Testis (tissue), 2 donors: ENCODE measurements at regions not wholly inside any gene's neighbourhood (a gene's known extent, or its start where the extent isn't known, plus 50 kb on each side); places are given as distances from the start of the nearest gene placed in this dataset.

ENCODE experiments used
- DNase-seq: peaks from one replicate; pipeline ENCODE4 v3.0.0-alpha.2; 2019
- H3K27ac ChIP-seq, 2 donors: fragments of 200-600 bp; sonication (generic); one replicate each; pipeline ENCODE4 v1.5.1; 2019
- H3K27me3 ChIP-seq: fragments of 200-600 bp; sonication (generic); one replicate; pipeline ENCODE4 v1.5.1; 2019
- H3K36me3 ChIP-seq: fragments of 200-600 bp; sonication (generic); one replicate; pipeline ENCODE4 v1.5.1; 2017; ENCODE audit warnings: low read depth; ENCODE audit errors: missing control alignments
- H3K4me1 ChIP-seq: fragments of 200-600 bp; sonication (generic); one replicate; pipeline ENCODE4 v1.5.1; 2019
- H3K4me3 ChIP-seq, 2 donors: fragments of 200-600 bp; sonication (generic); one replicate each; pipeline ENCODE4 v1.5.1; 2017 to 2019
- H3K9me3 ChIP-seq: fragments of 200-600 bp; sonication (generic); one replicate; pipeline ENCODE4 v1.5.1; 2017
- CTCF ChIP-seq, 3 experiments: fragments of 450-650 bp in 2 of 3; fragments of 200-600 bp in 1 of 3; sonication (generic) in 1 of 3; IDR thresholded peaks; one replicate each; pipeline ENCODE4 v1.5.1; 2016 to 2019; ENCODE audit warnings: antibody characterized with exemption in 3 of 3, mild to moderate bottlenecking in 2 of 3, moderate library complexity in 1 of 3
- POLR2A ChIP-seq: fragments of 450-650 bp; IDR thresholded peaks from one replicate; pipeline ENCODE4 v1.6.1; 2017; ENCODE audit warnings: antibody characterized with exemption, mild to moderate bottlenecking, moderate library complexity
- WGBS, 2 donors: methylation state at CpG; one replicate each; pipeline ENCODE4 v1.1.5; 2018; 5-methylcytosine and 5-hydroxymethylcytosine counted together
- intact Hi-C: fragments of 100-400 bp; cut with DNase I; formaldehyde crosslinking; loops from one replicate; pipeline ENCODE4 v1.15.1; 2023; ENCODE audit warnings: low total_unique reads

- H3K4me1 ChIP-seq, result no peaks in the 10 kb centered on the region
- no peak overlapping the region for H3K4me3 ChIP-seq
- WGBS, 2 donors, result 71 to 87% methylated on average over 2 of the region's 2 CpGs
- no peaks in the 10 kb centered on the region for H3K36me3 ChIP-seq
- no peak for DNase-seq
- no peaks in the 10 kb centered on the region for H3K27me3 ChIP-seq
- no peaks in the 10 kb centered on the region for H3K9me3 ChIP-seq
- intact Hi-C loops, result no loop called here
- no peak overlapping the region for H3K27ac ChIP-seq
- TF ChIP-seq POLR2A (no peak), CTCF (IDR thresholded peaks at IDR 0.05) (no peak)
Observed at GRCh38 chr1:194056169-194056568, 869.8 kb upstream of the B3GALT2 start.

DNA sequence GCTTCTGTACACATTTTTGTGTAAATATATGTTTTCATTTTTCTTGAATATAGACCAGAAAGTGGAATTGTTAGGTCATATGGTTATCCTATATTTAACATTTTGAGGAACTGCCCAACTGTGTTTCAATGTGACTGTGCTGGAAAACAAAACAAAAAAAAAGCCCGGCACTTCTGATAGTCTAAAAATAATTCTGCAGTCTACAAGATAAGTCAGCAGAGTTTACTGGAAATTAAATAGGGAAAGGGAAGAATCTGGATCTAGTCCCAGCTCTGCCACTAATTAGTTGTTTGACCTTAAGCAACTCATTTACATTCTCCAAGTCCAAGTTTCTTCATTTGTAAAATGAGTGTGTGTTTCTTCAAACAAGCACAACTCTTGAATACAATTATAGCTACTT lies 869.1 kb upstream of the B3GALT2 start:
- intact Hi-C loops, result no loop called here
- Histone ChIP-seq H3K36me3 (no peaks in the 10 kb centered on the region), H3K4me3 (no peak overlapping the region), H3K27me3 (no peaks in the 10 kb centered on the region), H3K4me1 (no peaks in the 10 kb centered on the region), H3K27ac (no peak overlapping the region), H3K9me3 (no peaks in the 10 kb centered on the region)
- no peak for DNase-seq
- 26 to 27% methylated on average over 1 of the region's 1 CpG for WGBS, 2 donors
- TF ChIP-seq CTCF (IDR thresholded peaks at IDR 0.05), result no peak
- no peak for TF ChIP-seq POLR2A

DNA sequence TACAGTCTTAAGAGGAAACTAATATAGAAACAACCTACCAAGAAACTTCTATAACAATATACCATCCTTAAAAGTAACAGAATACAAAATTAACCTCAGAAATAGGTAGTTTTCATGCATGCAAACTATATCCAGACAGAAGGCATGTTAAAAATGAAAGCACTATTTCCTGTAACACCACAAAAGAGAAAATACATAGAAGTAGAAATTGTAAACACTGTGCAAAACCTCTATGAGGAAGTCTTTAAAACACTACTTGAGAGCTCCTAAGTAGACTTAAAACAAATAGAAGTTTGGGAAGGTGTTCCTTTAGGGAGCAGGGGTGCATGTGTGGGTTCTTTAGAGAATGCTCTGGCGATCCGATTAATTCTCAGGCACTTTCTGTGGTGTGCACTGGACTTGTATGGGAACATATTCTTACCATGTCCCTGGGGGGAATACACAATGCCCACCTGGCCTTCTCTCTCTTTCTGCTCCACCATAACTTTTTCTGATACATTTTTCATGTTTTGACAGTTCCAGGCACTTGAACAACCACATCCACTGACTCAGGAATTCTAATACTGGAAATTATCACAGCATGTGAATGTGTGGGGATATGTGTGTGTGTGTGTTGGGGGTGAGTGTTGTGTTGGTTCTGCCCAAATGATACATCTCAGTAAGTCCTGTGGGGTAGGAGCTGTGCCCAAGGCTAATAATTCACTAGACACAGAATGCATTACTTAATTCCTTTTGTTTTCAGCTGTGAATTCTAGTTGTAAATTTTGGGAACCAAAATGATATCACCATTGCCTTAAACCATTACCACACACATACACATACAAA lies 866.3 kb upstream of the B3GALT2 start:
- H3K27me3 ChIP-seq, result no peaks in the 10 kb centered on the region
- no peak overlapping the region for H3K4me3 ChIP-seq
- 90% methylated on average over 2 of the region's 2 CpGs for WGBS, 2 donors
- H3K27ac ChIP-seq, result no peak overlapping the region
- intact Hi-C loops, result no loop called here
- no peaks in the 10 kb centered on the region for H3K4me1 ChIP-seq
- TF ChIP-seq CTCF (IDR thresholded peaks at IDR 0.05) (no peak), POLR2A (no peak)
- no peaks in the 10 kb centered on the region for H3K9me3 ChIP-seq
- no peak for DNase-seq
- H3K36me3 ChIP-seq, result no peaks in the 10 kb centered on the region

GRCh38 chr1:194047921-194048320 lies 861.5 kb upstream of the B3GALT2 start:
- DNase-seq, result no peak
- 62% methylated on average over 3 of the region's 3 CpGs for WGBS, 2 donors
- H3K9me3 ChIP-seq, result no peaks in the 10 kb centered on the region
- intact Hi-C loops, result no loop called here
- H3K27me3 ChIP-seq, result no peaks in the 10 kb centered on the region
- H3K36me3 ChIP-seq, result no peaks in the 10 kb centered on the region
- no peak overlapping the region for H3K4me3 ChIP-seq
- TF ChIP-seq CTCF (IDR thresholded peaks at IDR 0.05) (no peak), POLR2A (no peak)
- H3K4me1 ChIP-seq, result no peaks in the 10 kb centered on the region
- H3K27ac ChIP-seq, result no peak overlapping the region

GRCh38 chr1:194047206-194047605 lies 860.8 kb upstream of the B3GALT2 start:
- WGBS, 2 donors, result 61 to 63% methylated on average over 3 of the region's 3 CpGs
- Histone ChIP-seq H3K27me3 (no peaks in the 10 kb centered on the region), H3K9me3 (no peaks in the 10 kb centered on the region), H3K4me3 (no peak overlapping the region), H3K4me1 (no peaks in the 10 kb centered on the region), H3K36me3 (no peaks in the 10 kb centered on the region), H3K27ac (no peak overlapping the region)
- DNase-seq, result no peak
- intact Hi-C loops, result no loop called here
- TF ChIP-seq POLR2A, result no peak
- TF ChIP-seq CTCF (IDR thresholded peaks at IDR 0.05), result no peak
